ENCODE measurements at regions not wholly inside any gene's neighbourhood (a gene's known extent, or its start where the extent isn't known, plus 50 kb on each side); places are given as distances from the start of the nearest gene placed in this dataset.

DNA sequence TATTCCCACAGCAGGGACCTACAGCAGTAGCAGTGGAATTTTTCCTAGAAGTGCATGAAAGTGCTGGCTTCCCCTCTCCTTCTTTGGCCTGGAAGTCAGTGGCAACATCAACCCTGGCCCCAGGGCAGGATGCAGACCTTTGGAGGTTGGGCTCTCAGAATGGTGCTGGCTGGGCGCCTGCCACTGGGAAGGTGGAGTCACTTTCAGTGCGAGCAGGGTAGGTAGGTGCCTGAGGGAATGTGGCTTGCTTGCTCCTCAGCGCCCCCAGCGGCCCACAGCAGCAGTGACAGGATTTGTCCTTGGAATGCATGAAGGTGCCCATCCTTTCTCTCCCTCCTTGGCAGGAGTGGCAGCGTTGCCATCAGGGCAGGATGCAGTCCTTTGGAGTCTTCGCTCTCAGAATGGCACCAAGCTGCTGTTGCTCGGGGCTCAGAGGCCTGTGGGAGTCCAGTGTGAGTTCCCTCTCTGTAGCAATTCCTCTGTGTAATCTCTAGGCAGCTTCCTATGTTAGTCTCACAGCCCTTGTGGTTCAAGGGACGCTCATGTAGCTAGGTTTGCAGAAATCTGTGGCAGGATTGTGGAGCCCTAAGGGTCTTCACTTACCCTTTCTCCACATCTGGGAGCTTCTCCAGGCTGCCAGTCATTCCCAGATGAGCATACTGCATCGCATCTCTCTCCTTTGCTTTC, 354.4 kb upstream of the DACH1 start:
- Histone ChIP-seq H3K27me3 (ENCODE audit: control insufficient read depth in 3 of 3, insufficient read depth in 3 of 3, low read length in 2 of 3) (no peaks in the 10 kb centered on the region), H3K27ac (ENCODE audit: low read depth in 1 of 2, low read length in 1 of 2) (no peak overlapping the region), H3K9ac (ENCODE audit: insufficient read depth in 1 of 2, low read length in 2 of 2) (no peak overlapping the region), H3K9me3 (ENCODE audit: control insufficient read depth in 4 of 4, insufficient read depth in 3 of 4, low read length in 3 of 4) (peaks cover 0 to 10% (median 0%) of the 10 kb centered on the region in 4 donors), H3K4me1 (ENCODE audit: control insufficient read depth in 5 of 5, insufficient read depth in 5 of 5, low read length in 5 of 5) (no peaks in the 10 kb centered on the region), H3K36me3 (ENCODE audit: control insufficient read depth in 4 of 4, insufficient read depth in 4 of 4, low read length in 4 of 4) (no peaks in the 10 kb centered on the region), H3K4me3 (no peak overlapping the region)
- TF ChIP-seq, protein P1, sequence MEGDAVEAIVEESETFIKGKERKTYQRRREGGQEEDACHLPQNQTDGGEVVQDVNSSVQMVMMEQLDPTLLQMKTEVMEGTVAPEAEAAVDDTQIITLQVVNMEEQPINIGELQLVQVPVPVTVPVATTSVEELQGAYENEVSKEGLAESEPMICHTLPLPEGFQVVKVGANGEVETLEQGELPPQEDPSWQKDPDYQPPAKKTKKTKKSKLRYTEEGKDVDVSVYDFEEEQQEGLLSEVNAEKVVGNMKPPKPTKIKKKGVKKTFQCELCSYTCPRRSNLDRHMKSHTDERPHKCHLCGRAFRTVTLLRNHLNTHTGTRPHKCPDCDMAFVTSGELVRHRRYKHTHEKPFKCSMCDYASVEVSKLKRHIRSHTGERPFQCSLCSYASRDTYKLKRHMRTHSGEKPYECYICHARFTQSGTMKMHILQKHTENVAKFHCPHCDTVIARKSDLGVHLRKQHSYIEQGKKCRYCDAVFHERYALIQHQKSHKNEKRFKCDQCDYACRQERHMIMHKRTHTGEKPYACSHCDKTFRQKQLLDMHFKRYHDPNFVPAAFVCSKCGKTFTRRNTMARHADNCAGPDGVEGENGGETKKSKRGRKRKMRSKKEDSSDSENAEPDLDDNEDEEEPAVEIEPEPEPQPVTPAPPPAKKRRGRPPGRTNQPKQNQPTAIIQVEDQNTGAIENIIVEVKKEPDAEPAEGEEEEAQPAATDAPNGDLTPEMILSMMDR (IDR thresholded peaks at IDR 0.05; ENCODE audit: control extremely low read depth, extremely low read depth): no peak
- ATAC-seq (ENCODE audit: insufficient read depth, low FRiP score): no peak
- WGBS, 2 donors: 62 to 68% methylated on average over 9 of the region's 9 CpGs
- DNase-seq: no peak

- DNase-seq (no peak), ATAC-seq (ENCODE audit: insufficient read depth, low FRiP score) (no peak)
- Histone ChIP-seq H3K27ac (ENCODE audit: low read depth in 1 of 2, low read length in 1 of 2) (no peak overlapping the region), H3K27me3 (ENCODE audit: control insufficient read depth in 3 of 3, insufficient read depth in 3 of 3, low read length in 2 of 3) (no peaks in the 10 kb centered on the region), H3K4me3 (no peak overlapping the region), H3K9me3 (ENCODE audit: control insufficient read depth in 4 of 4, insufficient read depth in 3 of 4, low read length in 3 of 4) (peaks cover 0 to 10% (median 0%) of the 10 kb centered on the region in 4 donors), H3K9ac (ENCODE audit: insufficient read depth in 1 of 2, low read length in 2 of 2) (no peak overlapping the region), H3K4me1 (ENCODE audit: control insufficient read depth in 5 of 5, insufficient read depth in 5 of 5, low read length in 5 of 5) (no peaks in the 10 kb centered on the region), H3K36me3 (ENCODE audit: control insufficient read depth in 4 of 4, insufficient read depth in 4 of 4, low read length in 4 of 4) (no peaks in the 10 kb centered on the region)
- WGBS, 2 donors: 61 to 83% methylated on average over 2 of the region's 2 CpGs
- TF ChIP-seq, protein P1 (IDR thresholded peaks at IDR 0.05; ENCODE audit: control extremely low read depth, extremely low read depth): no peak
These were observed 352.0 kb upstream of the DACH1 start for GRCh38 chr13:72218966-72219365.

GRCh38 chr13:72217142-72217541, 350.1 kb upstream of the DACH1 start:
- DNase-seq (no peak), ATAC-seq (ENCODE audit: insufficient read depth, low FRiP score) (no peak)
- Histone ChIP-seq H3K9me3 (ENCODE audit: control insufficient read depth in 4 of 4, insufficient read depth in 3 of 4, low read length in 3 of 4) (peaks cover 0 to 10% (median 0%) of the 10 kb centered on the region in 4 donors), H3K27ac (ENCODE audit: low read depth in 1 of 2, low read length in 1 of 2) (no peak overlapping the region), H3K4me1 (ENCODE audit: control insufficient read depth in 5 of 5, insufficient read depth in 5 of 5, low read length in 5 of 5) (no peaks in the 10 kb centered on the region), H3K9ac (ENCODE audit: insufficient read depth in 1 of 2, low read length in 2 of 2) (no peak overlapping the region), H3K27me3 (ENCODE audit: control insufficient read depth in 3 of 3, insufficient read depth in 3 of 3, low read length in 2 of 3) (no peaks in the 10 kb centered on the region), H3K36me3 (ENCODE audit: control insufficient read depth in 4 of 4, insufficient read depth in 4 of 4, low read length in 4 of 4) (no peaks in the 10 kb centered on the region), H3K4me3 (no peak overlapping the region)
- WGBS, 2 donors: 86 to 92% methylated on average over 2 of the region's 2 CpGs
- TF ChIP-seq, protein P1 (IDR thresholded peaks at IDR 0.05; ENCODE audit: control extremely low read depth, extremely low read depth): no peak
